ENCODE measurements at regions not wholly inside any gene's neighbourhood (a gene's known extent, or its start where the extent isn't known, plus 50 kb on each side); places are given as distances from the start of the nearest gene placed in this dataset.

- Histone ChIP-seq H3K27ac (ENCODE audit: low read depth, low read length) (no peak overlapping the region), H4K91ac (replicated peaks; ENCODE audit: insufficient read length, low read length) (no peak overlapping the region), H2BK20ac (ENCODE audit: low read length) (no peak overlapping the region), H4K5ac (ENCODE audit: insufficient read length, low read depth, low read length) (no peak overlapping the region), H4K20me1 (replicated peaks in 1 of 2; ENCODE audit: control insufficient read depth in 1 of 2, insufficient read depth in 2 of 2, low read length in 2 of 2) (no peaks in the 10 kb centered on the region), H3K4me2 (ENCODE audit: insufficient read depth in 1 of 2, low read depth in 2 of 2, low read length in 2 of 2) (peak overlapping the region; percentile 79 to 85), H3K14ac (ENCODE audit: insufficient read length) (no peak overlapping the region), H4K8ac (ENCODE audit: extremely low read depth, insufficient read depth, low read length) (peak overlapping the region; percentile 88; the same call in 1 of the 2 replicates), H3K9ac (replicated peaks in 1 of 4; ENCODE audit: extremely low read depth in 1 of 4, low read depth in 3 of 4, low read length in 3 of 4) (no peak overlapping the region), H3K18ac (ENCODE audit: extremely low read depth, low read length) (peak overlapping the region; percentile 48; the same call in 1 of the 2 replicates), H3K36me3 (ENCODE audit: control insufficient read depth in 2 of 4, insufficient read depth in 4 of 4, low read length in 3 of 4) (no peaks in the 10 kb centered on the region), H2BK5ac (ENCODE audit: low read depth, low read length) (no peak overlapping the region), H2AK5ac (ENCODE audit: low read depth, low read length) (no peak overlapping the region), H3K79me2 (ENCODE audit: control insufficient read depth in 1 of 2, insufficient read depth in 2 of 2, low read length in 2 of 2) (no peaks in the 10 kb centered on the region), H3K79me1 (ENCODE audit: low read depth, low read length) (no peaks in the 10 kb centered on the region), H2AFZ (ENCODE audit: low read length) (no peak overlapping the region), H3K23me2 (ENCODE audit: low read depth, low read length) (peaks cover 8% of the 10 kb centered on the region), H3K56ac (replicated peaks; ENCODE audit: insufficient read length, low read depth, low read length) (no peak overlapping the region), H3K23ac (ENCODE audit: insufficient read length) (no peak overlapping the region), H3K9me3 (ENCODE audit: insufficient read depth in 2 of 2, low read depth in 1 of 2, low read length in 1 of 2) (peaks cover 0 to 6% of the 10 kb centered on the region in 2 experiments; a peak in 1 of 4 replicates), H2BK120ac (replicated peaks; ENCODE audit: low read depth, low read length) (no peak overlapping the region), H3K4me3 (ENCODE audit: extremely low read depth in 1 of 4, insufficient read depth in 2 of 4, low read depth in 3 of 4, low read length in 4 of 4) (peak overlapping the region; percentile 43 to 69 (median 44)), H2BK12ac (ENCODE audit: low read depth, low read length) (0 out of 2 replicates have a peak overlapping the region, but pooled peaks have one; percentile 68), H3K27me3 (replicated peaks in 1 of 4; ENCODE audit: control insufficient read depth in 3 of 4, extremely low read depth in 1 of 4, insufficient read depth in 3 of 4, low read length in 3 of 4) (no peaks in the 10 kb centered on the region; a peak in 2 of 7 replicates), H3K4me1 (replicated peaks in 1 of 4; ENCODE audit: control insufficient read depth in 3 of 4, insufficient read depth in 4 of 4, low read length in 3 of 4) (peaks cover 0 to 11% (median 4%) of the 10 kb centered on the region in 4 experiments; a peak in 5 of 7 replicates), H2BK15ac (ENCODE audit: low read length) (no peak overlapping the region), H3K4ac (replicated peaks; ENCODE audit: insufficient read length, low read depth, low read length) (no peak overlapping the region)
- ChIA-PET POLR2A (ENCODE audit: partially characterized antibody) (interaction anchor here (0.6 kb wide), 2 partner anchors 43 to 321 kb away, joined by 3 to 4 read pairs; no protein-coding TSS in a partner anchor), CTCF (ENCODE audit: partially characterized antibody) (interaction anchor here (0.7 to 5.2 kb wide), 20 partner anchors 11 to 273 kb away, joined by 3 to 52 read pairs (median 3); partner anchors contain the start of gene TRPM1)
- FAIRE-seq (no peak), DNase-seq (ENCODE audit: low read depth in 1 of 2, low spot score in 2 of 2) (peak in 1 of 2 experiments; percentile 91)
- 6% methylated on average over 10 of the region's 75 CpGs; no CpG with 5 or more reads in 1 of the 2 experiments for WGBS, 2 experiments (ENCODE audit: extremely low coverage in 1 of 2, insufficient coverage in 1 of 2, insufficient read length in 1 of 2, insufficient replicate concordance in 2 of 2, low coverage in 1 of 2, low lambda C conversion rate in 2 of 2, missing lambda C conversion rate in 1 of 2)
- TF ChIP-seq GTF2F1 (IDR thresholded peaks at IDR 0.05; ENCODE audit: borderline replicate concordance, low read depth, low read length) (no peak), CHD1 (IDR thresholded peaks at IDR 0.05; ENCODE audit: low read depth, low read length) (no peak), KDM4A (IDR thresholded peaks at IDR 0.05; ENCODE audit: low read depth, low read length, severe bottlenecking) (peak; percentile 56), PHF8 (conservative IDR thresholded peaks at IDR 0.05; ENCODE audit: low read depth, low read length) (0 out of 2 replicates have a peak, but pooled peaks have one; percentile 26), CREB1 (IDR thresholded peaks at IDR 0.05) (no peak), ASH2L (IDR thresholded peaks at IDR 0.05; ENCODE audit: low read length) (peak; percentile 57), POLR2A (IDR thresholded peaks at IDR 0.05; ENCODE audit: control extremely low read depth in 1 of 2, low read depth in 2 of 2, low read length in 2 of 2) (no peak; a peak in 1 of 3 replicates), SIN3A (conservative IDR thresholded peaks at IDR 0.05 in 1 of 2, IDR thresholded peaks at IDR 0.05 in 1 of 2; ENCODE audit: low read depth in 1 of 2, low read length in 2 of 2) (0 out of 4 replicates have a peak, but pooled peaks of 1 of the 2 experiments have one; percentile 14), EP300 (IDR thresholded peaks at IDR 0.05; ENCODE audit: borderline replicate concordance in 1 of 2, low read depth in 2 of 2, low read length in 2 of 2) (no peak), YY1 (IDR thresholded peaks at IDR 0.05; ENCODE audit: low read depth, low read length) (no peak), SUZ12 (IDR thresholded peaks at IDR 0.05; ENCODE audit: low read length) (no peak), BCL11A (IDR thresholded peaks at IDR 0.05; ENCODE audit: low read depth in 2 of 2, low read length in 2 of 2) (no peak), SIRT6 (IDR thresholded peaks at IDR 0.05; ENCODE audit: low read length) (no peak)
These were observed 111.0 kb upstream of the KLF13 start for GRCh38 chr15:31215490-31216214.
